Activated T-cell treated with anti-CD3 and anti-CD28 coated beads, Interleukin-2, amount 50 U/mL, for 1 hour (primary cell): ENCODE measurements at regions not wholly inside any gene's neighbourhood (a gene's known extent, or its start where the extent isn't known, plus 50 kb on each side); places are given as distances from the start of the nearest gene placed in this dataset.
A peak's percentile ranks its signal among the peaks of the same experiment; 100 is the strongest.

Source experiments
- DNase-seq: peaks from one replicate; pipeline ENCODE4 v3.0.0-alpha.2; 2020

DNA sequence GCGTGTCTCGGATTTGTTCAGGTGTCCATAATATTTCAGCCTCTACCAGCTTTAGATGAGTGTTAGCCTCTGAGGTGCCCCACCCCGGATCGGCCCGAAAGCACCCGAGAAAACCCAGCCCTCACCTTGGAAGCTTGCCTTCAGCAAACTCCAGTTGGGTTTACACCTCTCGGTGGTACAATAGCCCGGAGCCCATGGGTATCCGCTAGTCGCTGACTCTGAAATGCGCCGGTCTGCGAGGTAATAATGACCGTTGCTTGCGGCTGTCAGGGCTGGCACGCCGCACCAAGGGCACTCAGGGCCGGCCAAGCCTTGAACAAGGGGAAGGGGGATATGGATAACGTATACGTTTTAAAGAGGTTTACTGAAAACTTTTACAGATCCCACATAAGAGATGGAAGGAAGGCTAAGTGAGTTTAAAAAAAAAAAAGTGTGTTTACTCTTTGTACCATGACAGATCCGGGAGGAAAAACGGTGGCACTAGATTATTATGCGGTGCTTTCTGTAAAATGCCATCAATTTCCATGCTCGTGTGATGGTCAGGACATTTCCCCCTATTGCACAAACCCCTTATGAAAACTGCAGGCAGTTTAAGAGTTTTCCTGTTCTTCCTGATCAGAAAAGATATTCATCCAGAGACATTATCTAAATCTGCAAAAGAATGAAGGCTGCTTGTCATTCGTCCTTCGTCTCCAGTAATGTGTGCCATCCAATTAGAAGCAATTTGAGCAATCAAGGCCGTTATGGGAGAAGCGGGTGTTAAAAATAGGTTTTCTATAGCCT is 124.2 kb downstream of the TMEM161B start:
- no peak for DNase-seq

DNA sequence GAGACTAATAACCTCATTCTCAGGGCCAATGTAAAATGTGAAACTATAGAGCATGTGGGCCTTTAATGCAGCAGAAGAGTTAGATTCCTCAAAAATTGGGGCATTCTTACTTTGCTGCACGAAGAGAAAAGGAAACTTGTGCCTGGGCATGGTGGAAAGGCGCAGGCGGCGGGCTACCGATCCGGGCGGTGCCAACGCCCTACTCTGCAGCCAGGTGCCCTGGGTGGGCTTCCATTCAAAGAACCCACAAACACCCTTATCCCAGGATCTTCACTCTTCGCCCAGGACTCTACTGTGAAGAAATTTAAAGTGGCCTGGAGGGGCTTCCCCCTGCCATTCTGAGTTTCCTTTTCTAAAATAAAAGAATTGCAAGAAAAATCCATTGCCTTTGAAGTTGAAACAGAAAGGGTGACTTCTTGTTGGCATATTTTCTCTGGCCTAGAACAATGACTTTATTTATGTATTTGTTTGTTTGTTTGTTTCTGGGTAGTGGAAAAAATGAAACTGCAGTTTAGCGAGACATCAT is 124.9 kb downstream of the TMEM161B start:
- DNase-seq: no peak

DNA sequence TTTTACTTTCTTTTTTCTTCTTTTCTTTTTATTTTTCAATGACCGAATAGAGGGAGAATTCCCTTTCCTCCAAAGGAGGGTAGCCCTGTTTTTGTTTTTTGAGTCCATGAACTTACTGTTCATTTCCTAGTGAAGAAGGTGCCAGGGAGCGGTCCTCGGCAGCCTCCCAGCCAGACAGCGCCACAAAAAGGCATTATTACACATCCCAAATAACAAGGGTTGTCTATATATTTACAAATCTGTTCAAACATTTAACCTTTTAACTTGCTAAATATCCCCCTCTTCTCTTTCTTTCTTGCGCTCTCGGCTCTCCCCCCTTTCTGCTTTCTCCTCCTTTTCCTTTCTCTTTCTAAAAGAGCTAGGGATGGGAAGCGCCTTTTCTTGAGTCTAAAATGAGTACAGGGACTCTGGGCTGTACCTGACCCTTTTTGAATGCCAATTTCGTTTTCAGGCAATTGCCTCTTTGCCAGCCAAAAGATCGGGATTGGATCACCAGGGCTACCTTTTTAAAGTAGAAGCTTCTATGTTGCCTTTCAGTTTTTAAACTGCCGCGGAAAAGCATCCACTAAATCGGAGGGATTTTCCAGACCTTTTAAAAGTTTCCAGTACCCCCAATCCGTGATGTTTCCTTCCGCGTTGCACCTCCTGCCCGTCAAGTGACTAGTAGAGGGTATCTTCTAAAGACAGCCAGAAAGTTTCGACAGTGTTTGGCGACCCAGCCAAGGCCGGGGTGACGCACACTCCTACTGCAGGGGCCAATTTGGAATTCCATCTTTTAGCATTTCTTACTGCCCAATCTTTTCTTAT is 125.6 kb downstream of the TMEM161B start:
- no peak for DNase-seq

DNA sequence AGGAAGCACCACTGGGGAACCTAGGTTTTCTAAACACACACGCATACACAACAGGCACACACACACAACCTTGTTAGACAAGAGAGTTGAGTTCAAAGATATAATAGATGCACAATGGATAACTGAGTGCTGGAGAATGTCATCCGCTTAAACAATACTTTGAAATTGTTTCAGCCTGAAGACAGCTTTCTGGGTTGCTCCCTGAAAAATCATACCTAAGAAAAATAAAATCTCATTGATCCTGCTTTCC is 126.1 kb downstream of the TMEM161B start:
- no peak for DNase-seq

DNA sequence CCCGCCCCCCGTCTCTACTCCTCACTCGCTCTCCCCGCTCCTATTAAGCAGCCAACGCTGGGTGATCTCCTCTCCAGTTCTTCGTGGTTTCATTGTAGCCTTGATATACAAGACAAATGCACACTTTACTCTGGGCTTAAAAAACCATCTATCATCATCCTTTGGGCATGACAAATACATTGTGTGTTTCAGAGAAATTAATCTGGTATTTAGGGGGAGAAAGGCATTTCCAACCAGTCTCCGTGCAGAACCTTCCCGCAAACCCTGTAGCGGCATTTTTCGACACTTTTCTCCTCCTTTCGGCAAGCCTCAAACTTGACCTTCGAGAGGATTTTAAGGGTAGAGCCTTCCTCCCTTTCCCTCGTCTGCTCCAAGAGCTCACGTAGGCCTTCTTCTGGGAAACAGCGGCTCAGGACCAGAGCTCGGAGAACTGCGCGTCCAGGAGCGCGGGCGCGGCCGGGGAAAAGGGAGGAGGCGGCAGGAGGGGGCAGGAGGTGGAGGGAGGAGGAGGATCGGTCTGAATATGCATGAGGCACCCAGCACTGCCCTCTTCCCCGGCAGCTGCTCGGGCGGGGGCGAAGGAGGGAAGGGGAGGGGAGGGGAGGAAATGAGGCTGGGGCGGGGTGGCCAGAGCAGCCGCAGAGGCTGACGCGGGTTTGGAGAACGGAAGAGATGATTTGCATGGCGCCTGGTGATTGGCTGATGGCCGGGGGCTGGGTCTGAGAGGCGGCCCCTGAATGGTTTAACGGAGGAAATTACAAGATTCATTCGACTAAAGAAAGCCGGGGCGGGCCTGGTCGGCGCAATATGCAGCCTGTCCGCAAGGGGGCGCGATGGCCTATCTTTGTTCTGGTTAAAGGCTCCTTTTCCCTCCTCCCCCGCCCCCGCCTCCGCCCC is 127.5 kb downstream of the TMEM161B start:
- DNase-seq: peak; percentile 78

DNA sequence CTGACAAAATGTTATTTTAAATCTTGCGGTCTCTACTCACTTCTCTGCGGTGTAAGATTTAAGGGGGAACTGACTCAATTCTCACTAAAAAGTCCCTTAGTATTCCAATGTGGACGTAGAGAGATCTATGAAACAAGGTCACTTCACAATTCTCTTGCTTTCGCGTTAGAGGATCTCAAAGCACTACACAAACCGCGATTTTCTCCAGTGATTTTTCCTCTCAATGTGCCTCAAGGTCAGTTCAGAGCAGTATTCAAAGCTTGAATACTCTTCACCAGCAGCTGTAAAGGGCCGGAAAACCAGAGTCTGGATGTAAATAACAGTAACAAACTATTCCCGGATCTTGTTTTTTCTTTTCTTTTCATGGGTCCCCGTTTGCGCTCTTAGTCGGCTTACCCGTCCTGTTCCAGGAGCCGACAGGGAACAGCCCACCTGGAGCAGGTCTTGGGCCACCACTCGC is 128.2 kb downstream of the TMEM161B start:
- no peak for DNase-seq

DNA sequence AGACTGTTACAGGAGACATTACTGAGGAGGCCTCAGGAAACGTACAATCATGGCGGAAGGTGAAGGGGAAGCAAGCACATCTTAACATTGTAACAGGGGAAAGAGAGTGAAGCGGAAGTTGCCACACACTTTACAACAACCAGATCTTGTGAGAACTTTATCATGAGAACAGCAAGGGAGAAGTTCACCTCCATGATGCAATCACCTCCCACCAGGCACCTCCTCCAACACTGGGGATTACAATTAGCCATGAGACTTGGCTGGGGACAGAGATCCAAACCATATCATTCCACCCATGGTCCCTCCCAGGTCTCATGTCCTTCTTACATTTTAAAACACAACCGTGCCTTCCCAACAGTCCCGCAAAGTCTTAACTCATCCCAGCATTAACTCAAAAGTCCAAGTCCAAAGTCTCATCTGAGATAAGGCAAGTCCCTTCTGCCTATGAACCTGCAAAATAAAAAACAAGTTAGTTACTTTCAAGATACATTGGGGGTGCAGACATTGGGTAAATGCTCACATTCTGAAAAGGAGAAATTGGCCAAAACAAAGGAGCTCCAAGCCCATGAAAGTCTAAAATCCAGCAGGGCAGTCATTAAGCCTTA is 138.3 kb downstream of the TMEM161B start:
- DNase-seq: no peak

DNA sequence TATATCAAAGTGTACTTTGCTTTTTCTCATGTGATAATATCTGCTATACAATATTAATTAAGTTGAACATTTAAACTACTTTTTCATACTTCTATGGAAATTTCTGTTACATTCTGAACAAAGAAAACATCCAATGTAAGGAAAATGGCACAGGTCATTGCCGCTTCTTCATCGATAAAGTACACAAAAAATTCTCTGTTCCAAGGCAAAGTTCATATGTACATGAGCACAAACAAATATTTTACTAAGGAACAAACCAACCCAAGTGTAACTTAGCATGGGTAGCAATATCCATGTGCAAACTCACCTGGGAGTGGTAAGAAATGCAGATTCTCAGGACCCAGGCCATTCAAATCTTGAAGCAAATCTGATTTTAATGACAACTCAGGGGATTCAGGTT is 139.8 kb downstream of the TMEM161B start:
- DNase-seq: no peak

DNA sequence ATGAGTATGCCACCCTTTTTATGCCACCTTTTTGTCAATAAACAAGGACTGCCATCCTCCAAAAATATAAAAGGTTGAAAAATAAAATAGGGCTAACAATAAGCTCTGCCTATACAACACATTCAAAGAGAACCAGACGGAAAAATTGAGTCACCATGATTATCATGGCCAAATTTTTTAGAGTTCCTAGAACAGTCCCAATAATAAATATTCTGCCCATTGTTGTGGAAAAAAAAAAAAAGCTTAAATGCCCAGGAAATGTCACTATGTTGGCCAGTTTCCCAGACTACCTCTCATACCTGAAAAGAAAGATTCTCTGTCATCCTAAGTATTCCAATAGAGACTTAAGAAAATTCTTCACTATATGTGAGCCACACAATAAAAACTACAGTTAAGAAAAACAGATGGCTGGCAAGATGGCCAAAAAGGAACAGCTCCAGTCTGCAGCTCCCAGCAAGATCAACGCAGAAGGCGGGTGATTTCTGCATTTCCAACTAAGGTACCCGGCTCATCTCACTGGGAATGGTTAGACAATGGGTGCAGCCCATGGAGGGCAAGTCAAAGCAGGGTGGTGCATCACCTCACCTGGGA is 149.0 kb downstream of the TMEM161B start:
- no peak for DNase-seq

DNA sequence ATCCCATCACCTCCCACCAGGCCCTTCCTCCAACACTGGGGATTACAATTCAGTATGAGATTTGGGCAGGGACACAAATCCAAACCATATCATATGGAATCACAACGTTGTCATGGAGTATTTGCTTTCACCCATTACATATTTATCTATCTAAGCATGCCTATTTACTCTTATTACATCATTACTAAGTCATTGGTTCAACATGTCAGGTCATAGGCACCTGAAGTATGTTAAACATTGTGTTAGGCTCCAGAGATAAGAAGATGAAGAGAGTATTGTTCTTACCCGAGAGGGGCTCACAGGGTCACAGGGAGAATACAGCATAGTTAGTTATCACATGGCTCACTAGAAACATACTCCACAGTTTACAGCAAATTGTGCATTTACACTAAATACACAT is 150.5 kb downstream of the TMEM161B start:
- no peak for DNase-seq

DNA sequence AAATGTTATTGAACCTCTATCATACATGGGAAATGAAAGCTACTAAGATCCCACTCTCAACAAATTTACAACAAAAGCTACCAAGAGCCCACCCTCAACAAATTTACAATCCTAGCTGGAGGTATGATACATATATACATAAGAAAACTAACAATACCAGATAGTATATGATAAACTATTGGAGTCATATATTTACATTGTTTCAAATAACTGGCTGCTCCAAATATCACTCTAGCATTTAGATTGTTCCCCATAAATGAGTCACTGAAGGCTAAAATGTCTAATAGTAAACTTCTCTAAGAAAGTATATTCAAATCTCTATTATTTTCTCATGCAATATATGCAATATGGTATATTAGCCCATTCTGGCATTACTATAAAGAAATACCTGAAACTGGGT is 151.1 kb downstream of the TMEM161B start:
- no peak for DNase-seq

DNA sequence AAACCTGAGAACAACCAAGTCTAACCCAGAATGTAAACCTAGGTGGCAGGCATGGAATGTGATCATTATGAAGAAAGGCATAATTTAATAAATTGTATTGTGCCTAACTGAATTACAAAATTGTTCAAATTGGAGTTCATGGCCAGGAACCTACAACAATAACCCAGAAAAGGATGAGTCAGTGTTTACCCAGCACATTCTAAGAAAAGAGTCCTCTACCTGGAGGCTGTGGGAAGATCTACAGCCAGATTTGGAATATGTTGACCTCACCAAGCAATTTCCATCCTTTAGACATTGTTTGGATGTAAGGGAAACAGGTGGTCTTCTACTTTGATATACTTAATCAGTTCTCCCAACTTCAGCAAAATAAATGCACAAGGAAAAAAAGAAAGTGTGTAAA is 152.2 kb downstream of the TMEM161B start:
- no peak for DNase-seq

DNA sequence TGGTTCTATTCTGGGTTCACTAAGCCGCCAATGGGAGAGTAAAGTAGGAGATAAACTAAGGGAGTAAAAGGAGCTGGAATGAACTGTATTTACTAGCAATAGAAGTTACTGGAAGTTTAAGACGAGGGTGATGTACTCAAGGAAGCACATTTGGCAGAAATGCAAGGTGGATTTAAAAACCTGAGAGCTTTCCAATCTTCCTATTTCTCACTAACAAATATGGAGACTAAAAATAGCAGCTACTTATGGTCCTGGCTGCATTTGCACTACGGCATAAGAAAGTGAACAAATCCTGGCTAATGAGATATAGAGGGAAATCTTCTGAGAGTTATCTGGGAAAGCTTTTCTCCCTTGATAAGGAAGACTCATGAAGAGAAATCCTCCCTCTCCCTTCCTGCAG is 153.4 kb downstream of the TMEM161B start:
- DNase-seq: no peak

DNA sequence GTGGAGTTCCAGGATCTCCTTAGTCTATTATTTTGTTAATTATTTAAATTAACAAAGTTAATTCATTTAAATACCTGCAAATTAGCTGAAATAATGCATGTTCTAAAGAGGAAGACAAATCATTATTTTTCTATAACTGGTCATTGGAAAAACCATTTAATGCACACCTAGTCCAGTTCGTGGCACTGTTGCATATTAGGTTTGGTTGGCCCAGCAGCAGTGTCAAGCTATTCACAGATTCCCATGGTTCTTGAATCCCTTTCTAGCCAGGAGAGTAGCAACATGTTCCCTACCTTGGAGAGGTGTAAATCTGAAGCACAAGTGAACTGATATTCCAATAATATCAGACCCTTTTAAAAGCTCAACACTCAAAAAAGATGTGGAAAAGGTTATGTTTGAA is 155.2 kb downstream of the TMEM161B start:
- DNase-seq: no peak

DNA sequence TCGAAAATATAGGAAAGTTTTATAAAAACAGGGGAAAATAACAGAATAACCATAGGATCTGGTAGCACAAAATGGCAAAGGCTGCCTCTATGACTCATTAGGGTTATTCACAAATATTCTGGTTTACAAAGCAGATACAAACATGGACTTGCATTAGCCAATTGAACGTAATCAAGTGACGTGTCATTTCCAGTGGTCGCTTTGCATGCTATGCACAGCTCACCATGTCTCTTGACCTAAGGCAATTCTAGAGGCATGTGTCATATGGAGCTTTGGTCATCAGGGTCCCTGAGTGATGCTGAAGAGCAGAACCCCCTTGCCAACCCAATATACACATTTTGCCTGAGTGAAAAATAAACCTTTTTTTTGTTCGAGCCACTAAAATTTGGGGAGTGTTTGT is 158.8 kb downstream of the TMEM161B start:
- no peak for DNase-seq

DNA sequence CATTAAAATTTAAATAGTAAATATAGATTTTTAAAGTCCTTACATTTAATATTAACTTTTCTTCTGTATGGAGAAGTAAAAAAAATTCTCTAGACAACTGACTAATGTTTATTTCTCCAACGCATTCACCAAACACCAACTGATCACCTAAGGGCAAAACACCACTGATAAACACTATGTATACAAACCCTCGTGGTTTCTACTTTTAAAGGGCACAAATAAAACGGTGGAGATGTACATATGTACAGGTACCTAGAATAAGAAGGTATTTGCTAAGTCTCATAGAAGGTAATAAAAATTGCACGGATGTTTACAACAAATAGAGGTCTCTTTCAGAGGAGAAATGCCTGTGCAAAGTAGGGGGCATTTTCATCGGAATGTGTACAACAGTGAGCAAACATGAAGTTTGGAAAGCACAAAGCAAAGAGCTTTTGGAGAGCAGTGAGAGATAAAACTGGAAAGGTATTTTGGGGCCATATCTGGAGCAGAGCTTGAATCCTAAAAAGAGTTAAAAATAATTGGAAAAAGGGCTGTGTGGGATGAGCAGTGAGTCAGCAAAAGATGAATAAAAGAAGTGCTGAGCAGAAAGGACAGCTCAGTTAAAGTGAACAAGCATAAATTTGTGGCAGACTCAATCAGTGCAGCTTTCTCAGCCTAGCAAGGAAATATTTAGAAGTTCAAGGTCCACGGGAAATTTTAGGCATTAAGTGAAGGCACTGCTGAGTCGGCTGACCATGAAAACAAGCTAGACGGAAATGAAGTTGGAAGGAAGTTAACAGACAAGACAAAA is 160.0 kb downstream of the TMEM161B start:
- no peak for DNase-seq

DNA sequence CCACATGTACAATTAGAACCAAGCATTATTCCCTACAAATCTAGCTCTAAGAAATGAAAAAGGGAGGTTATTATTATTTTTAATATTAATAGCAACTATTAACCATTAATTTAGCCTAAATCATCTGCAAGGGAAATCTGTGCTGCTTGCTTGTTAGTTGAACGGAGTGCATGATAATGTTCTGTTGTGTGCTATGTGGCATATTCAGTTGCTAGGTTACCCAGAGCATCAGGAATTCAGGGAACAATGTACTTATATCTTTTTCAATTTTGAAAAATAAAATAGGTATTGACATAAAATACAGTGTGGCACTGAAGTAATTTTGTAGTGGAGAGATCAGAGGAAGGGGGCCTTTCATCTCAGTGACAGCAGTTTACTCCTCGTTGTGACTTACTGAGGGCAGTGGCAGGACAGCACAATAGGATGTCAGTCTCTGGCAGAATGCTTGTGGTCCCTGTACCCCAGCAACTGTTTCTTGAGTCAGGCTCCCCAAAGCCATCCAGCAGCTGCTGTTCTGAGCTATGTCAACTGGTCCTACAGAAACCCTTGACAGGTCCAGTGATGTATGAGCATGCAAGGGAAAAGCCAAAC is 173.6 kb downstream of the TMEM161B start:
- DNase-seq: no peak

DNA sequence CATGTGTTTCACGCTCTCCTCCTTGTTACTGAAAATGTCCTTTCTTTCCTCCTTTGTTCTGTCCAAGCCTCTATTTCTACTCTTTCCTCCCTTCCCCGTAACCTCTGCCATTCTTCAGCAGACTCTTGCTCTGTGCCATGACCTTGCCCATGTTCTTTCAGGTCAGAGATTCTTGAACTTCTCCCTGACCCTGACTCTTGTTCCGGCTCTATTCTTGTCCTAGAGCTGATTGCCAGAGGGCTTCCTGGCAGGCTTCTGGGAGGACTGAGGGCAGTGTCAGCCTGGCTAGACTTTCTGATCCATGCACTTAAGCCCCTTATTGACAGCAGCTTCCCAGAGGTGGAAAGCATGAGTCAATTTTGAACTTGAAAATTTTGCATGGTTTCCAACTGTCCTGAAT is 174.2 kb downstream of the TMEM161B start:
- DNase-seq: no peak

DNA sequence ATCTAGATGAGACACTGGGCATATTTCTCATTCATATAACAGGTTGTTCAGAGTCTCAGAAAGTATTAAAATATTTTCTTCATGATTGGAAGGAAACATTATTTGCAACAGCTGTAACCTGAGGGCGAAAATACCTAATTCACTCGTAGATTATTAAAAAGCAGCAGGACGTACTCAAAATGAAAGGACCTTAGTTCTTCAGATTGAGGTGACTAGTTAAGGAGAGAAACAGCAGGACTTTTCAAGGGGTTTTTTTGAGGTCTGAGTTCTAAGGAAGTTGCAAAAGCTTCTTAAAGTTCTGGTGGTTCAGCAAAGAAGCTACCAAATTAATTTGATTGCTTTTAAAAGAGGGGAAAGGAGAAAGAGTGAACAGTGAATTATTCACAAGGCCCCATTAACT is 174.9 kb downstream of the TMEM161B start:
- DNase-seq: no peak

DNA sequence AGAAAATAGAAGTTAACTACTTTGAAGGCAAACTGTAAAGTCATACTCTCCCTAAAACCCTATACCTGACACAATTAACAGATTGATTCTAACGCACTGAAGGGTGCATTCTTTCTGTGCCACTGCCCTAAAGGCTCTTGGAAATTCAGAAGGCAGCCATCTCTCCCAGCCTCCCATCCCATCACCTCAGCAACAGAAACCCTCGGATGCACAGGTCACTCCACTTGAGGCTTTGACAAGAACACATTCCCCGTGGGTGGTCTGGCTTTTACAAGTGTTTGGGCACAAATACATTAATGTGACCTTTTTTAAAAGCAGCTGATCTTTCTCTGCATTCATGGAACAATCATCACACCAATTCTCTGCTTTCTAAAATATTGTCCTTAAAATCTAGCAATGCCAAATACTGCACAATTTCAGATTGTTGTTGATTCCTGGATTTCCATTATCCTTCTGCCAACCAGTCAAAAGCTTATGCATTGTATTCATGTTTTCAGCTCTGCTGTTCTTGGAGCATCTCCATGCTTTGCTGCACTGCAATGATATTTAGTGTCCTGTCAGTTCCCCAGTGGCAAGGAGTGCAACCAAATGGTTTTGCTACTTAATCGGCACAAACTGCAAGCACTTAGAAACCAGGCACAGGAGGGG is 175.6 kb downstream of the TMEM161B start:
- DNase-seq: no peak

DNA sequence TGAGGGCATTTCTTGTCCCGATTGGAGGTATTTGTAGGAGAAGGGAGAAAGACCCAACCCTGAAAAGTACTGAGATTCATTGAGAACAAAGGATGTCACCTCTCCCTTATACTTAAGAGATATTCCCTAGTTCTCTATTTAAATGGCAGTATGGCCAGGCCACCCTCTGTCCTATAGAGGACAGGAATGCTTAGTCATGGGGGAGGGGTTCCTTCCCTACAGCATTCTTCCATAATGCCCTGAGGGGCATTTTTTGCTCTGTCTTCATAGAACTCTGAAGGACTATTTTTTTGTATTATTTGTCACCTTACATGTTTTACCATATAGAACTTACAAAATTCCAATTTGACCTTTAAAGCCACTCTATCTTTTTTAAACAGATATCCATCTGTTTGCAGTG is 176.3 kb downstream of the TMEM161B start:
- DNase-seq: no peak
